Spleen (tissue), 11 donors: ENCODE measurements at regions not wholly inside any gene's neighbourhood (a gene's known extent, or its start where the extent isn't known, plus 50 kb on each side); places are given as distances from the start of the nearest gene placed in this dataset.

Experiments used
- DNase-seq: peaks from one replicate; pipeline ENCODE4 v3.0.0-alpha.2; 2020
- H3K27ac ChIP-seq, 8 donors: fragments of 200-600 bp; sonication (generic) in 7 of 8; 1 replicate in 4 of 8; 2 replicates in 4 of 8; pipeline versions ENCODE4 v1.5.0 to v1.8.0; 2016 to 2021; ENCODE audit warnings: inconsistent platforms in 4 of 8, mild to moderate bottlenecking in 4 of 8, moderate library complexity in 1 of 8
- H3K27me3 ChIP-seq, 7 donors: fragments of 200-600 bp; sonication (generic) in 6 of 7; replicated peaks in 1 of 7; 1 replicate in 4 of 7; 2 replicates in 3 of 7; pipeline versions ENCODE4 v1.5.0 to v1.8.0; 2016 to 2021; ENCODE audit warnings: inconsistent platforms in 3 of 7, mild to moderate bottlenecking in 1 of 7
- H3K36me3 ChIP-seq, 6 donors: fragments of 200-600 bp; sonication (generic) in 5 of 6; 1 replicate in 4 of 6; 2 replicates in 2 of 6; pipeline versions ENCODE4 v1.5.0 to v1.8.0; 2016 to 2021; ENCODE audit warnings: inconsistent platforms in 2 of 6
- H3K4me1 ChIP-seq, 6 donors: fragments of 200-600 bp; sonication (generic) in 5 of 6; 1 replicate in 3 of 6; 2 replicates in 3 of 6; pipeline versions ENCODE4 v1.5.0 to v1.8.0; 2016 to 2021; ENCODE audit warnings: inconsistent platforms in 3 of 6
- H3K4me3 ChIP-seq, 8 donors: fragments of 200-600 bp; sonication (generic) in 7 of 8; 1 replicate in 4 of 8; 2 replicates in 4 of 8; pipeline versions ENCODE4 v1.5.0 to v1.8.0; 2016 to 2021; ENCODE audit warnings: inconsistent platforms in 4 of 8, mild to moderate bottlenecking in 4 of 8, moderate library complexity in 2 of 8
- H3K9me3 ChIP-seq, 8 donors: fragments of 200-600 bp; sonication (generic) in 7 of 8; 1 replicate in 4 of 8; 2 replicates in 4 of 8; pipeline versions ENCODE4 v1.5.0 to v1.8.0; 2016 to 2021; ENCODE audit warnings: inconsistent platforms in 4 of 8
- CTCF ChIP-seq, 11 experiments: fragments of 200-600 bp in 7 of 11; fragments of 450-650 bp in 4 of 11; sonication (generic) in 4 of 11; IDR thresholded peaks in 8 of 11; conservative IDR thresholded peaks in 3 of 11; 1 replicate in 7 of 11; 2 replicates in 4 of 11; pipeline versions ENCODE4 v1.4.0 to v1.8.0; 2016 to 2021; ENCODE audit warnings: antibody characterized with exemption in 11 of 11, inconsistent platforms in 4 of 11, mild to moderate bottlenecking in 1 of 11
- POLR2A ChIP-seq, 3 donors: fragments of 450-650 bp; IDR thresholded peaks; one replicate each; pipeline ENCODE4 v1.5.1; 2017; ENCODE audit warnings: antibody characterized with exemption in 3 of 3, mild to moderate bottlenecking in 1 of 3
- POLR2AphosphoS5 ChIP-seq, 3 donors: sonication (generic); formaldehyde crosslinking; IDR thresholded peaks; one replicate each; pipeline ENCODE4 v1.5.1; 2017; ENCODE audit warnings: antibody characterized with exemption in 3 of 3
- WGBS, 5 donors: extraction: QIAGEN DNeasy Blood & Tissue Kit in 3 of 5; methylation state at CpG; one replicate each; pipeline versions ENCODE4 v1.1.5 to v1.1.7; 2013 to 2018; 5-methylcytosine and 5-hydroxymethylcytosine counted together
- intact Hi-C: fragments of 100-400 bp; cut with DNase I; formaldehyde crosslinking; loops from one replicate; pipeline ENCODE4 v1.15.0; 2023; ENCODE audit warnings: low total_unique reads
- donor health status: healthy with polysubstance abuse.
- donor health status: DM: no; HTN: no; CAD: no; lungs with moderate emphysema.
- donor health status: DM: no; HTN: no; CAD: no.
- donor health status: Bipolar disorder and iron deficiency.
- donor health status: healthy.
- donor health status: DM: no; HTN: no; CAD: no.
- donor health status: DM: yes; HTN: yes; CAD: no.

- DNase-seq: no peak
- H3K27me3 ChIP-seq: no peaks in the 10 kb centered on the region
Observed at GRCh38 chr4:175070444-175070843, 152.3 kb downstream of the ADAM29 start.

GRCh38 chr4:175071123-175071522 lies 153.0 kb downstream of the ADAM29 start:
- DNase-seq: no peak
- Histone ChIP-seq H3K27me3 (no peaks in the 10 kb centered on the region), H3K36me3 (no peaks in the 10 kb centered on the region), H3K27ac (no peak overlapping the region), H3K9me3 (peaks cover 0 to 14% (median 0%) of the 10 kb centered on the region in 8 donors), H3K4me3 (no peak overlapping the region), H3K4me1 (no peaks in the 10 kb centered on the region)
- intact Hi-C loops: no loop called here
- no peak for TF ChIP-seq POLR2A (IDR thresholded peaks at IDR 0.05)
- no peak for TF ChIP-seq CTCF (IDR thresholded peaks at IDR 0.05 in 8 of 11, conservative IDR thresholded peaks at IDR 0.05 in 3 of 11)
- TF ChIP-seq POLR2AphosphoS5 (IDR thresholded peaks at IDR 0.05): no peak
- WGBS, 5 donors: 42 to 49% (median 43%) methylated on average over 3 of the region's 3 CpGs

More at GRCh38 chr4:175070444-175070843, 152.3 kb downstream of the ADAM29 start:
- Histone ChIP-seq H3K4me1 (no peaks in the 10 kb centered on the region), H3K36me3 (no peaks in the 10 kb centered on the region), H3K9me3 (peaks cover 0 to 14% (median 0%) of the 10 kb centered on the region in 8 donors), H3K27ac (no peak overlapping the region), H3K4me3 (no peak overlapping the region)
- 95 to 99% (median 96%) methylated on average over 3 of the region's 3 CpGs for WGBS, 5 donors
- intact Hi-C loops: no loop called here
- TF ChIP-seq POLR2A (IDR thresholded peaks at IDR 0.05) (no peak), CTCF (IDR thresholded peaks at IDR 0.05 in 8 of 11, conservative IDR thresholded peaks at IDR 0.05 in 3 of 11) (no peak), POLR2AphosphoS5 (IDR thresholded peaks at IDR 0.05) (no peak)

- Histone ChIP-seq H3K27me3 (no peaks in the 10 kb centered on the region), H3K36me3 (no peaks in the 10 kb centered on the region), H3K4me1 (no peaks in the 10 kb centered on the region), H3K4me3 (no peak overlapping the region), H3K27ac (no peak overlapping the region), H3K9me3 (peaks cover 0 to 17% (median 4%) of the 10 kb centered on the region in 8 donors)
- intact Hi-C loops: no loop called here
- DNase-seq: no peak
- no peak for TF ChIP-seq POLR2AphosphoS5 (IDR thresholded peaks at IDR 0.05)
- no peak for TF ChIP-seq CTCF (IDR thresholded peaks at IDR 0.05 in 8 of 11, conservative IDR thresholded peaks at IDR 0.05 in 3 of 11)
- no peak for TF ChIP-seq POLR2A (IDR thresholded peaks at IDR 0.05)
- WGBS, 5 donors: 87 to 100% (median 91%) methylated on average over 1 of the region's 1 CpG
Observed at GRCh38 chr4:175087145-175087544, 169.0 kb downstream of the ADAM29 start.

DNA sequence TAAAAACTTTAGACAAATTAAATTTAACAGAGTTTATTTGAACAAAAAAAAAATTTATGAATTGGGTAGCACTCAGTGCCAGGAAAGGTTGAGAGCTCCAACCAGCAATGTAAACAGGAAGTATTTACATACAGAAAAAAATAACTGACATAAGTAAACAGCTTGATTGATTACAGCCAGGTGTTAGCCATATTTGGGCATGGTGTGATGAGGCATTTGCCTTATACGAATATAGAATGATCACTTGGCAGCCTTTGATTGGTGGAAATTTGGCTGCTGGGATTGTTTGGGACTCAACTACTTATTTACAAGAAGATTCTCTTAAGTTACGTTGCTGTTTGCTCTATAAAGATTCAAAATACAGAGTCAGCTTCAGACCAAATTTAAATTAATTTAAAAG lies 172.0 kb downstream of the ADAM29 start:
- peaks cover 0 to 41% (median 14%) of the 10 kb centered on the region in 8 donors for H3K9me3 ChIP-seq
- TF ChIP-seq POLR2AphosphoS5 (IDR thresholded peaks at IDR 0.05): no peak
- 74 to 83% (median 75%) methylated on average over 2 of the region's 2 CpGs for WGBS, 5 donors
- H3K27ac ChIP-seq: no peak overlapping the region
- intact Hi-C loops: no loop called here
- H3K36me3 ChIP-seq: no peaks in the 10 kb centered on the region
- no peaks in the 10 kb centered on the region for H3K4me1 ChIP-seq
- no peak overlapping the region for H3K4me3 ChIP-seq
- H3K27me3 ChIP-seq: no peaks in the 10 kb centered on the region
- no peak for DNase-seq

DNA sequence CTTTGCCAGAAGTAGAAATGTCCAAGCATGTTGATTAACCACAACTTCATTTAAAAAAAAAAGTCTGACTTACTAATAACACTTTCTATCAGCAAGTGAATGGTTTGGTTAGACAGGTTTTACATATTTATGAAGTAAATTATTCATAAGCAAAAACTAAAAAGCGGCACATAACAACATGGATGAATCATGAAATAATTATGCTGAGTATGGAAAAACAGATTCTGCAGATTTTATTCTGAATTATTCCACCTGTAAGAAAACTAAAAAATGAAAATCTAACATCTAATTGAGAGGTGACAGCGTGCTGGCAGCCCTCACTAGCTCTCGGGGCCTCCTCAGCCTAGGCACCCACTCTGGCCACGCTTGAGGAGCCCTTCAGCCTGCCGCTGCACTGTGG lies 173.5 kb downstream of the ADAM29 start:
- no peak overlapping the region for H3K27ac ChIP-seq
- H3K4me3 ChIP-seq: no peak overlapping the region
- DNase-seq: no peak
- H3K9me3 ChIP-seq: peaks cover 0 to 47% (median 24%) of the 10 kb centered on the region in 8 donors
- H3K27me3 ChIP-seq: no peaks in the 10 kb centered on the region
- TF ChIP-seq POLR2AphosphoS5 (IDR thresholded peaks at IDR 0.05) (no peak), CTCF (IDR thresholded peaks at IDR 0.05 in 8 of 11, conservative IDR thresholded peaks at IDR 0.05 in 3 of 11) (no peak), POLR2A (IDR thresholded peaks at IDR 0.05) (no peak)
- H3K36me3 ChIP-seq: no peaks in the 10 kb centered on the region
- intact Hi-C loops: no loop called here
- 82 to 92% (median 83%) methylated on average over 5 of the region's 5 CpGs for WGBS, 5 donors
- H3K4me1 ChIP-seq: no peaks in the 10 kb centered on the region
